Effector CD8-positive, alpha-beta T cell (primary cell): ENCODE measurements at regions not wholly inside any gene's neighbourhood (a gene's known extent, or its start where the extent isn't known, plus 50 kb on each side); places are given as distances from the start of the nearest gene placed in this dataset.

Experiments used
- DNase-seq: peaks from one replicate; lab custom pipeline; 2025; lab: John Stamatoyannopoulos, UW

DNA sequence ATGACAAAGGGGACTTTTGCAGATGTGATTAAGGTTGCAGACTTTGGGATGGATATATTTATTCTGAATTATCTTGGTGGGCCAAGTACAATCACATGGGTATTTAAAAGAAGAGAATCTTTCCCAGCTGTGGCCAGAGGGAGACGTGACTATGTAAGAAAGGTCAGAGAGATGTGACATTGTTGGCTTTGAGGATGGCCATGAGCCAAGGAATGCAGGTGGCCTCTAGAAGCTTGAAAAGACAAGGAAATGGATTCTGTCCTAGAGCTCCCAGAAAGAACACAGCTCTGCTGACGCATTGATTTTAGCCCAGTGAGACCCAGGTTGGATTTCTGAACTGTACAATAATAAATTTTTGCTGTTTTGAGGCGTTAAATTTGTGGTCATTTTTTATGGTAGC is 616.0 kb upstream of the TBL1XR1 start:
- DNase-seq: no peak

DNA sequence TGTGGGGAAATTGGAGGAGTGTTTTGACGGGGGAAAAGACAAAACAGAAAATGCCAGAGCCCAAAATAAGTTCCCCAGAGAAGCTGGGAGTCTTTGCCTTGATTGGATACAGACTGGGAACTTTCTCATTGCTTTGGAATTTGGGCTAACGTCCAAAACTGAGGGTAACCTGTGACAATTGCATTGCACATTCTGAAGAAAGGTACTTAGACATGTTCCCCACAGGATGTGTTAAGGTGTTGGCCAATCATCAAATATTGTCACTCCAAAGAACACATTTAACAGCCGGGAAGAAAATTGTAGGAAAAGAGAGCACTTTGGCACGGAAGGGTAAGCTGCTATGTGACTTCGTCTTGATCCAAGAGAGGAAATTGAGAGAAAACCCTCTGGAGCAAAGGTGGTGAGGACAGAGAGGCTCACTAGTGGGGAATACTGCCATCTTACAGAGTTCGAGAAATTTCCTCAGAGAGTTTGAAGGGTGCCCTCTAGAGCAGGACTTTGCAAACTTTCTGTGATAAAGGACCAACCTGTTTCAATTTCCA is 619.5 kb upstream of the TBL1XR1 start:
- DNase-seq: no peak

DNA sequence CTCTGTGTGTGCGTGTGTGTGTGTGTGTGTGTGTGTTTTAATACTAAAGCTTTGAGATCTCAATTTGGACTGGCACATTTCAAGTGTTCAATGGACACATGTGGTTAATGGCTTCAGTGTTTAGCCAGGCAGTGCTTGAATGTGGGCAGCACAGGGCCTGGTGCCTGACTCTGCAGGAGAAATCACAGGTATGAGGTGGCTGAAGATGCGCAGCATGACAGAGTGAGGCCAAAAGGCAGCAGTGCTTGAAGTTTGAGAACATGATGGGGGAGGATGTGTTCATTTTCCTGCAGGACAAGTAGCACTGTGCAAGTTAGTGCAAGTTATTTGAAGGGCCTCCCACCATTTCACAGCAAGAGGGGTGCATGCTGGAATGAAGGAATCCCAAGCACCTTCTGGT is 620.5 kb upstream of the TBL1XR1 start:
- no peak for DNase-seq

DNA sequence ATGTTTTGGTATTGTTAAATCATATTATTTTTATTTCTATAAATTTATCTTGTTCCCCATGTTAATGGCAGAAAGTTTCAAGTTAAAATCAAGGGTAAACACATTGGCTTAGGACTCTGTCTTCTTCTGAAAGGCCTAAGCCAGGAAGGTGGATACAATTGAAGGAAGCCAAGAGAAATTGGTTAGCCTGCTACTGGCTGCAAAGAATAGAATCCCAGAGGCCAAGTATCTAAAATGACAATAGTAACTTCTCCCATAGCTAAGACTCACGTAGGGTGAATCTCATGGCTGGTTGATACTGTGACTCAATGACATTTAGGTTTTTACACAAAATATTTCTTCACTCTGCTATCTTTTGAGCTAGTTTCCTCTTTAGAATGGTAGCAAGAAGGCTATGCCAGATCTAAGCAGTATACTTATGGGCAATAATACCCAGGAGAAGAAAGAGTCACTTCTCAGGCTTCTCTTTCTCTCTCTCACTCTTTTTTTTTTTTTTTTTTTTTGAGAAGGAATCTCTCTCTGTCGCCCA is 621.5 kb upstream of the TBL1XR1 start:
- DNase-seq: no peak

DNA sequence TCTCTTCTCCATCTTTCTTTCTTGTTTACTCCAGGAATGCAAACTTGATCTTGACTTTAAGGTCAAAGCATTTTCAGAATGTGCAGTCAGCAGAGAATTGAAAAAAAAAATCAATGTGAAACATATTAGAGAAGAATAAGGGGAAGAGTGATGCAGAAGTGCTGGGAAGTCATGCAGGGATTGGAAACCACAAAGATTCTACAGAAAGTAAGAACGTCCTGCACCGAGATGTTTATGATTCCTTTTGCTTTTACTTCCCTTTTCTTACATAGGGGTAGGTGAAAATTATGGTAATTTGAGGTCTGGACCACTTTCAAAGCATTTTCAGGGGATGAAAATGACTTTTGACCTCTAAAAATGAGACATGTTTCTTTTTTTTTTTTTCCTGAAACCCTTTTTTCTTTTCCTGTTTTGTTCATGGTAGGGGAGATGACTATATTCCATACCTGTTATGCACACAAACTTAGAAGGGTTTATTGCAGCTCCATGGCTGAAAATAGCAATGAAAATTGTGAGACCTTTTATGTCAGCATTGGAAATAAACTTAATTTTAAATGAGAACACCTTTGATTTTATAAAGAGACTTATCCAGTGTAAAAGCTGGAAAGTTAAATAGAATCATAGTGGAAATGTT is 623.5 kb upstream of the TBL1XR1 start:
- DNase-seq: no peak

DNA sequence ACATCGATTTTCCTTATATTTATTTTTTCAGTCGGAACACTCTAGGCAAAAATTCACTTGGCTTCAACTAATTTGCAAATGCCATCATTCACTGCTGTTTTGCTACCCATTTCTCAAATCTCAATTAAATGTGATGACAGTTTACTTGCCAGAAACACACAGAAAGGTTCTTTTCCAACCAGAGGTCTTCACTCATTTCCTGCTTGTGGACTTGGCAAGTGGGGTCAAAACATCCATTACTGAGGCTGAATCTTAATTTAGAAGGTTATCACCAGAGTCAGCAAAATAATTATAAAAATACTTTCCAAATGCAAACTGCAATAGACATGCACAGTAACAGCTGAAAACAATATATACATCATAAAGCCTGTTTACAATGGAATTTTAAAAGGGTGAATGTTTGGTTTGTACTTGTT is 625.4 kb upstream of the TBL1XR1 start:
- no peak for DNase-seq

DNA sequence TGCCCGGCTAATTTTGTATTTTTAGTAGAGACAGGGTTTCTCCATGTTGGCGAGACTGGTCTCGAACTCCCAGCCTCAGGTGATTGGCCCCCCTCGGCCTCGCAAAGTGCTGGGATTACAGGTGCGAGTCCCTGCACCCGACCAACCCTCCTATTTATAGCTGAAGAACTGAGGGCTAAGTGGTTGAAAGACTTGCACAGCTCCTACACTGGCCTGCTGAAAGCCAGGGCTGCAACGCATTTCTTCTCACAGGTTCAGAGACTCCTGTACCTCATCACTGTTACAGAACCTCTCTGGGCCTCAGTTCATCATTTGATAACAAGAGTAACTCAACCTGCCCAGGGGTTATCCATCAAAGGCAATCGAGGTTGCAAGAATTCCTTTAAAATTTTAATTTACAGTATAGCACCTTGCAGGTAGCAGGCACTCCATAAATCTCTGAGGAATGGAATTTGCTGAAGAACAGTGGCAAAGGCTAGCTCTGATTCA is 626.5 kb upstream of the TBL1XR1 start:
- DNase-seq: no peak

DNA sequence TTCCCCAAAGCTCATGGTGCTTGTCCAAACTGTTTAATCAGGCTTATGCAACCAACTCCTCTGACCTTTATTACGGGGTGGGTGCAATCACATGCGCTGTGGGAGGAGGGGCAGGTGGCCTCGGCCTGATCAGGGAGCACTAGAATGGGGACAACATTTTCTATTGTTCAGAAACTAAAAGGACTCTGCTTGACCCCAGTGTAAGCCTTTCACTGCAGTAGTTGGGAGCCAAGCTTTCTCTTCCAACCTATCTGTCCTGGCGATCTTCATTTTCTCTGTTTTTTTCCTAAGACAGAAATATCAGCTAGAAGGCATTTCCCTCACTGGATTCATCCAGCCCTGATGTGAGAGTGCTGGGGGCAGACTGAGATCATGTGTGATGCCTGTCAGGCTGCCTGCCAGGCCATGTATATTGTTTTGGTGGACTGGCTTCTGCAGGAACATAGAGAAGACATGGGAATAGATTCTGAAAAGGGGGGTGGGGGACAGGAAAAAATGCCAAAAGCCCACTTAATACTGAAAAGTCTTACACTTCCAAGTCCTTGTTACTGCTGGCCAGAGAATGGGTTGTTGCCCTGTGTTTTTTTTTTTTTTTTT is 627.0 kb upstream of the TBL1XR1 start:
- no peak for DNase-seq

DNA sequence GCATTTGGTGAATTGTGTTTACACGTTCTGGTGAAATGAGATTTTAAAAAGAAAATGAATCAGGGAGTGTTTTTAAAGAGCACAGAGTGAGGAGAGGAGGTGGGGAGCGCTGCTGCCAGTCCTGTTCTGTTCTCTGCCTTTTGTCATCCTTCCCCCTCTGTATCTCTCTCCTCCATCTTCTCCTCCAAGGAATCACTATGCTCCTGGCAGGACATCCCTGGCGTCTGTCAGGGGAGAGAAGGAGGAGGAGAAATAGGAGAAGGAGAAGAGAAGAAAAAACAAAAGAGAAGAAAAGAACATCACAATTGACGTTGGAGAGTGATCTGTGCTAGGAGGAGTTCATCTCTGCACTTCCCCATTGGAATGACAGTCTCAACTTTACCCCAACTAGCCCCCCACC is 627.6 kb upstream of the TBL1XR1 start:
- no peak for DNase-seq

DNA sequence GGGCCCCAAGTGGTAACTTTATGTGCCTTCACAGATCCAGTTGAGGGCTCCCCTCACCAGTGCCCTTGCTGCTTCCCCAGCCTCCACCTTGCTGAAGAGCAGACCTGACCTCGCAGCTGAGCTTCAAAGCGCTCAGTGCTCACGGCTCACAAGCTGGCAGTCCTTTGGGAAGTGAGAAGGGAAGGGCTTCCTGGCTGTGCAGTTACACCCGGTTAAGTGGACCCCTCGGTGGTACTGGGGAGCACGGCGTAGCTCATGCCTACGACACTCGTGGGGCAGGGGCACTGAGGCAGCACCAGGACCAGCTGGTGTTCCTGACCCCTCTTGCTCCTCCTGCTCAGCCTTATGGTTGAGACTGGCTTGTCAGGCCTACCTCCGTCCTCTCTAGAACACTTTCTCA is 629.0 kb upstream of the TBL1XR1 start:
- DNase-seq: no peak

DNA sequence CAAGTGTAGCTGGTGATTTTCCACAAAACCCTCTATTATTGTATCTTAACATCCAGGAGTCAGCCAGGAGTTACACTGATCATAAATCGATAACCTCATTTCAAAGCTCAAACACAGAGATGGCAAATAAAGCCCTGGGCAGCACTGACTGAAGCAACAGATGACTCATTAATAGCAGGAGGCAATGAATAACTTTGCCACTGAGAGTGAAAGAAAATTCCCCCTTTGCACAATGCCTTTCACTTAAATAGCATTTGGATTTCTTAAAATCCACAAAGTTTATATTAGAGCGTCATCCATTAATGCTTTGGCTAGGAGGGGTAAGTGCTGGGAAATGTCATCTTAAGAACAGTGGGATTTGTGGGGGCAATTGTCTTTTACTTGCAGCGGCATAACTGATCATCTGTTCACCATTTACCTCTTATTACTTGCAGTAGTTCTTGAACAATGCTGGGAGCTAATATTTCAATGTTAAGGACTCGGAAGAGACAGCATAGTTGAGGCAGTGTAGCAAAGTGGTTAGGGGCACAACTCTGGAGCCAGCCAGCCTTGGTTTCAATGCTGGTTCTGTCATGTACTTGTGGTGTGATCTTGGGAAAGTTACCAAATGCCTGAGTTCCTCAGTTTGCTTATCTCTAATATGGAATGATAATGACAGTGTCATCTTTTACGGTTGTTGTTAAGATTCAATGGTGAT is 630.4 kb upstream of the TBL1XR1 start:
- DNase-seq: no peak

DNA sequence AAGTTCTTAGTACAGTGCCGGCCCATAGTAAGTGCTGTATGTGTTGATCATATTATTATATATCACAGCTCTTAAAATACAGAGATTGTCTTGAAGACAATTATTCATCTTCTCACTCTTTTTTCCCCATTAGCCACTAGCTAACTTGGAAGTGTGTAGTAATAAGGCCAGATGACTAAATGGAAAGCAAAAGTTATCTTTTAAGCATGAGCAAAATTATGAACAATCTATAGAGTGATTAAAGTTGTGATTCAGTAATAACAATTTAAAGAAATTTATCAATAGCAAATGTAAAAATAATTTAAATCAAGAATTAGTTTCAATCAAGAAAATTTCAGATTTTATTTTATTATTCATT is 630.9 kb upstream of the TBL1XR1 start:
- DNase-seq: no peak

DNA sequence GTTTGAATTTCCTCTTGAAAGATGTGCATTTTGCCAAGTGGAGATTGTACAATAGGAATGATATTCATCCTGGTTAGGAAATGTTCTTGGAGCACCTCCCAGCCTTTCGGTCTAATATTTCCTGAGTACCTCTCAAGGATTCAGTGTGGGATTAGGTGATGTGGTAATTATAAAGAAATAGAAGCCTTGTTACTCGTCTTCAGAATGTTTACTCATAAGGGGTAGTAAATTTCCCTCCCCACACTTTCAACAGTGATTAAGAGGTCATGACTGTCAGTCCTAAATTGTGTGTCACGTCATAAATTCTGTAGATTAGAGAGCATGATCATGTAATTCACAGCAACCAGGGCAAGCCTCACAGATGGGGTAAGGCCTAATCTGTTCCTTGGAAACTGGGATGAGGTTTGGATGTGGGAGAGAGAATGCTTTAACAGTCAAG is 633.1 kb upstream of the TBL1XR1 start:
- no peak for DNase-seq

DNA sequence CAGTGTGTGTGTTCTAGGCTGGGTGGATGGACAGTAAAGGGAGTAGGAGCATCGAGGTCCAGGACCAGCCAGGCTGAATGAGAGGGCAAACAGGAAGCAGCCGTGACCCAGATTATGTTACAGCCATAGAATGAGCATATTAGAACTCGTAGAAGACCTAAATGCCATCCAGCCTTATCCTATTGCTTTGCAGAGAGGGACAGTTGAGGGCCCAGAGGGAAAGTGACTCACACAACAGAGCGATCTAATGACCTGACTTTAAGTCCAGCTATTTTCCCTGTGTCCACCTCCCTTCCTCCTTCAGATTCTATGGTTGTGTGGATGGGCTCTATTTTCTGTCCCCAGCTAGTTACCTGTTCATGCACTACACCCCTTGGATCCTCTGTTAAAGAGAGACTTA is 634.1 kb upstream of the TBL1XR1 start:
- no peak for DNase-seq

DNA sequence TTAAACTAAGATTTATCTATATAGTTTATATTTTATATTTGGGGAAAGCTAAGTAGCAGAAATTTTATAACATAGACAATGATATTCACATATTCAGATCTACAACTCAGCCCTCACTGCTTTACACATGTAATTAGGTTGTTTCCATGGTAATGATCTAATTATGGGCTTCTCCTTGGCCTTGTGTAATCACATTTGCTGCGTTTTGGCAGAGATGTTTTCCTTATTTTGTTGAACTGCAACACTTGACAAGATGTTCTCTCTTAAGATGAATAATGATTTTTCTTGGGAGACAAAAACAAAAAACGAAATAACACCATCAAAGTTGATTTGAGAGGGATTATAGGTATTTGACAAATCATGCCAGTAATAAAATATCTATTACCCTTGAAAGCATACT is 635.6 kb upstream of the TBL1XR1 start:
- DNase-seq: no peak

DNA sequence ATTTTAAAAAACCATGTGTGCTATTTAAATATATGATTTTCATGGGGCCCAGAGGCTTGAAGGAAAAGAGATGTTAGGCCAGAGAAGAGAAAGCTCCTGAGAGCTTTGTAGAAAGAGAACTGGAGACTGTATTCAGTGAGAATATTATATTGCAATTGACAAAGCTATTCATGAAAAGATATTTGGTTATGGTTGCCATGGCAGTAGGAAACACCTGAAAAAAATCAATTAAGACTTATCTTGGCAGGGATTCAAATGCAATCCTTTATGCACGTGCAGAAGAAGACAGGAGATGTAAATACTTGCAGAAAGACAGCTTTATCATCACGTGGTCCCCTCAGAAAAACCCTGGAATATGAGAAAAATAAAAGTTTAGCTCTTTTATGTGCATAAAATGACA is 636.0 kb upstream of the TBL1XR1 start:
- no peak for DNase-seq

DNA sequence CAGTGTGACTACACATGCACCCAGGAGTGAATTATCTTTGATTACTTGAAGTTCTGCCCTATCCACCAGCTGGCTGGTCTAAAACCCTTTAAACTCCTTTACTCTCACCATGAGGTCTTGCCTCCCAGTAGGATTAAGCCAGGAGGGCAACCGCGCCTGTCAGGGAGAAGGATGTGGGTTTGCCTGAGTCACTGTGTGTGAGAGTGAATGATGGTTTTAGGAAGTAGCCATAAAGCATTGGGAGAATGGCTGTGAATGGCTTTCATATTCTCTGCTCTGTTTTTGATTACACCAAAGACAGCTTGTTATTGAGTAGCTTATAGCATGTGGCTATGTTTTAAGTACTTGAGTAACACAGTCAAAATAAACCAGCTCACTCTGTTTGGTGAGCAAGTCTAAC is 637.7 kb upstream of the TBL1XR1 start:
- DNase-seq: no peak

DNA sequence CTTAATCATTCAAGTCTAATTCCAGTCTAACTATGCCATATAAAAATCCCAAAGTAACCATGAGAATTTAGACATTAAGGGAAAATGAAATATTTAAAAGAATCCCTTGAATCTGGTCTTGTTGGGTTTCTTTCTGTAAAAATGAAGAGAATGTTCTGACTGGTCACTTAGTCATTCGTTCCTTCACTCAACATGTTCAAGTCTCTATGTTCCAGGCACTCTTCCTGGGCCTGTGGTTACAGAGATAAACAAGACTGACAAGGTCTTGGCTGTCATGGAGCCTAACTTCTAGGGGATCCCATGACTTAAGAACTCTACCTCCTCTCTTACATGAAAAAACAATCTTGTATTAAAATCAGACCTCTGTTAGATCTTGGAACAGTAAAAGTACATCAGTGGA is 638.6 kb upstream of the TBL1XR1 start:
- DNase-seq: no peak

DNA sequence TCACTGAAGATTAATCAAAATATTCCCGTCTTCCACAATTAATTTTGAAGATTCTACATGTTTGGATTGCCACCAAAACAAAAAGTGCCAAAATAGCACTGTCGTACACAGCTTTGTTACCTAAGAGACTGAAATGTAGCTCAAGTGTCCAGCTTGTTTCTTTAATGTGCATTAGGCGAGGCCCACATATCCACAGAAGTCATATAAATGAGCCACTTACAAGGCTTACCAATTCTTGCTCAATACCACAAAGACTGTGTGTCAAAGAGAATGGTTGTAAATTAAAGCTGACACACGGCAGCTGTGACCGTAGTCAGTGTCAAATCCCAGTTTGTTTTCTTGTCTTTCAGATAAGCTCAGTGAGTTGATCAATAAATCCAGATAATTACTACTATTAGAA is 639.4 kb upstream of the TBL1XR1 start:
- DNase-seq: no peak

DNA sequence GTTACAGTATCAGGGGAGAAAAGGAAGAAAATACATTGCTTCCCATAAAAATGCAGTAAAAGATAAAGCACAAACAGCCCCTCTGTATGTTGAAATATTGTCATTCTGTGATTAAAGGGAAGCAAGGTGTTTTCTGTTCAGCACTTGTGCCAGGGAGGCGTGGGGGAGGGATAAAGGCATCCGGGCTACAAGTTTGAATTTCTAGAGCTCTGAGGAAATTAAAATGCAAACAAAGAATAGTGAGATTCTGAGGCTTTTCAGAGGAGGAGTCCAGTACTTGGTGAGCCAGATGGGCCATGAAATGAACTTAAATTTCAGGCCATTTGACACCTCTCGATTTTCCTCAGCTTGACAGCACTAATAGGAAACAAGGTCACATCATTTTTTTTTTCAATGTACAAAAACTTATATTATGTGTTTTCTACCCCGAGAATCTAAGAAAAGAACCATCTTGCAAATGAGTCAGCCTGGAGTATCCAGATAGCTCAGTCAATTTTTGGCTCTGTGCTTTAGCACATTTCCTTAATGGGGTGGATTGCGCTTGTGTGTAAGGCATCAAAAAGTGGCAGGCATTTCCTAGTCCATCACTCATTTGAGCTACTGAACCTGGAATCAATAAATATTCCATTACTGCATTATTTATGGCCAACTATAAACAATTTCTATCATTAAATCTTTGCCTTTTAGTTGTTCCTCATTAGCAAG is 640.8 kb upstream of the TBL1XR1 start:
- DNase-seq: no peak

DNA sequence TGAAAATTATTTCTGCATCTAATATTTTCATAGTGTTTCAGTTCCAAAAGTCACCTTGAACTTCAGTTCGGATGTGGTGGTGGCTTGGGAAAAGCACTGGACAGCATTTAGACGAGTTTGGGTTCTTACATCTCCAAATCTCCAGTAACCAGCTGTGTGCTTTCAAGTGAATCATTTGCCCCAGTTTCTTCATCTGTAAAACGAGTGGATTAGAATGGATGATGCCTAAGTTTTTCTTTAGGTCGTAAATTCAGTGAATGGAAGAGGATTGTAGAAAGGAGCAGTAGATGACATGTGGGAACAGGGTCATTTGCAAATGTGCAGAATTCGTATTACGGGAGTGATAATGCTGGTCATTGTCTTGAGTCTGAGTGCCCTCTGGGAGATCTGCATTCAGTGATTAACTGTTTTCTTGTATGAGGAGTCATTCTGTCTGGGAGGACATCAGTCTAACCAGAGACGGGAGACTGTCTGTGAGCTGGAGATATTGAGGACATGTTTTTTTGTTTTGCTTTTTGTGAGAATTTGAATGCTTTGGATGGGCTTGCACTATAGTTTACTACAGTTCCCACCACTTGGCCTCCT is 641.6 kb upstream of the TBL1XR1 start:
- no peak for DNase-seq

DNA sequence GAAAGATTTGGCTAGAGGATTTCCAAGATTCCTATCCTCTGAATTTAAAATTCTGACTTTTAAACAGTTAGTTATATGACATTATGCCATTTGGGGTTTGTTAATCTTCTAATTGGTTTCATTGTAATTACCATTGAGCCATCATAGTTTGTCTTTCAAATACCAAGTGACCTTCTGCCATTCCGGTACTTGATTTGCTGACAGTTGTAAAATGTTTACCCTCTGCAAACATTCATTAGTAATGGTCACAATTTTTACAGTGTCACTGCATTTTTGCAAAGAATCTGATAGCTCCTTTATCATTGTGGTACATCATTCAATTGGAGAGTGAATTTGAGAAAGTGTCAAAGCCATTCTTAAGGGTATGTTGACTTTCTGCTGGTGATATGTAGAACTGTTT is 645.0 kb upstream of the TBL1XR1 start:
- DNase-seq: no peak
